Keratinocyte (primary cell): ENCODE measurements at regions not wholly inside any gene's neighbourhood (a gene's known extent, or its start where the extent isn't known, plus 50 kb on each side); places are given as distances from the start of the nearest gene placed in this dataset.

Source experiments
- DNase-seq: peaks from one replicate; pipeline ENCODE4 v3.0.0-alpha.2; 2011; ENCODE audit warnings: low read depth, missing footprints, low spot score
- FAIRE-seq: peaks from 2 replicates; lab custom pipeline; 2011; peaks lifted over from hg19 to GRCh38; lab: Jason Lieb, UNC
- H2AFZ ChIP-seq: 2 replicates; pipeline ENCODE4 v1.6.0; 2012; ENCODE audit warnings: low read length, control low read depth, inconsistent platforms; ENCODE audit not compliant: control insufficient read depth
- H3K27ac ChIP-seq: 2 replicates; pipeline ENCODE4 v1.5.1; 2011; ENCODE audit warnings: low read length; ENCODE audit not compliant: control insufficient read depth, insufficient read depth
- H3K27me3 ChIP-seq: 3 replicates; pipeline ENCODE4 v1.6.0; 2011; ENCODE audit warnings: low read length; ENCODE audit not compliant: control insufficient read depth, insufficient read depth; ENCODE audit errors: extremely low read depth
- H3K36me3 ChIP-seq, 2 experiments: 2 replicates in 1 of 2; 3 replicates in 1 of 2; pipeline ENCODE4 v1.5.1; 2011; ENCODE audit warnings: low read length in 2 of 2, mild to moderate bottlenecking in 1 of 2; ENCODE audit not compliant: control insufficient read depth in 2 of 2, insufficient read depth in 2 of 2; ENCODE audit errors: extremely low read depth in 1 of 2
- H3K4me1 ChIP-seq: 3 replicates; pipeline ENCODE4 v1.5.1; 2011; ENCODE audit warnings: low read length; ENCODE audit not compliant: control insufficient read depth, insufficient read depth; ENCODE audit errors: extremely low read depth
- H3K4me2 ChIP-seq: 3 replicates; pipeline ENCODE4 v1.6.0; 2011; ENCODE audit warnings: low read depth, low read length; ENCODE audit not compliant: control insufficient read depth, insufficient read depth; ENCODE audit errors: extremely low read depth
- H3K4me3 ChIP-seq, 3 experiments: fragments of 200-600 bp in 1 of 3; sonication (generic) in 1 of 3; 2 replicates in 2 of 3; 3 replicates in 1 of 3; pipeline ENCODE4 v1.5.1; 2011 to 2016; ENCODE audit warnings: low read length in 3 of 3, mild to moderate bottlenecking in 3 of 3, control low read depth in 2 of 3, inconsistent platforms in 1 of 3, low read depth in 1 of 3, mixed read lengths in 1 of 3, mixed run types in 1 of 3, moderate library complexity in 1 of 3; ENCODE audit not compliant: control insufficient read depth in 2 of 3, insufficient read depth in 2 of 3; ENCODE audit errors: extremely low read depth in 1 of 3
- H3K79me2 ChIP-seq: 2 replicates; pipeline ENCODE4 v1.6.0; 2012; ENCODE audit warnings: low read length; ENCODE audit not compliant: control insufficient read depth, insufficient read depth
- H3K9ac ChIP-seq: 3 replicates; pipeline ENCODE4 v1.6.0; 2011; ENCODE audit warnings: low read length; ENCODE audit not compliant: control insufficient read depth, insufficient read depth; ENCODE audit errors: extremely low read depth
- H3K9me1 ChIP-seq: 3 replicates; pipeline ENCODE4 v1.6.0; 2011; ENCODE audit warnings: low read length; ENCODE audit not compliant: control insufficient read depth, insufficient read depth; ENCODE audit errors: extremely low read depth
- H3K9me3 ChIP-seq: 2 replicates; pipeline ENCODE4 v1.5.1; 2012; ENCODE audit warnings: low read depth, low read length; ENCODE audit not compliant: control insufficient read depth
- H4K20me1 ChIP-seq: 3 replicates; pipeline ENCODE4 v1.6.0; 2011; ENCODE audit warnings: low read length; ENCODE audit not compliant: control insufficient read depth, insufficient read depth; ENCODE audit errors: extremely low read depth
- CTCF ChIP-seq, 3 experiments: IDR thresholded peaks in 1 of 3; conservative IDR thresholded peaks in 1 of 3; optimal IDR thresholded peaks in 1 of 3; 2 replicates in 2 of 3; 3 replicates in 1 of 3; pipeline versions ENCODE3 to v1.5.1; 2011; ENCODE audit warnings: low read length in 3 of 3, mild to moderate bottlenecking in 3 of 3, moderate library complexity in 2 of 3, control low read depth in 1 of 3, inconsistent platforms in 1 of 3; ENCODE audit not compliant: insufficient read depth in 2 of 3; ENCODE audit errors: extremely low read depth in 1 of 3
- EZH2 ChIP-seq: IDR thresholded peaks from one replicate; pipeline ENCODE4 v1.6.1; 2012; ENCODE audit warnings: inconsistent platforms, mild to moderate bottlenecking, low read length, moderate library complexity
- dilution Hi-C: fragments of 300-500 bp; cut with MboI; formaldehyde crosslinking; loops from one replicate; pipeline ENCODE4 v1.7.0; 2020; ENCODE audit warnings: low sequenced_read_pairs; ENCODE audit not compliant: extremely low pct_ligation_motif_present

GRCh38 chr17:36827081-36827480, 110.2 kb upstream of the LHX1 start:
- H2AFZ ChIP-seq = no peak overlapping the region
- no peak for DNase-seq
- H3K4me1 ChIP-seq = peaks cover 4% of the 10 kb centered on the region
- no peak overlapping the region for H3K27ac ChIP-seq
- H3K4me3 ChIP-seq = no peak overlapping the region
- H3K9ac ChIP-seq = no peak overlapping the region
- dilution Hi-C loops = no loop called here
- H3K79me2 ChIP-seq = no peaks in the 10 kb centered on the region
- H3K9me1 ChIP-seq = no peaks in the 10 kb centered on the region
- H3K4me2 ChIP-seq = no peak overlapping the region
- no peaks in the 10 kb centered on the region for H4K20me1 ChIP-seq
- no peaks in the 10 kb centered on the region for H3K36me3 ChIP-seq
- no peaks in the 10 kb centered on the region for H3K9me3 ChIP-seq
- FAIRE-seq = no peak
- peaks cover 12% of the 10 kb centered on the region for H3K27me3 ChIP-seq
- TF ChIP-seq EZH2 = no peak

- H3K4me2 ChIP-seq = no peak overlapping the region
- H2AFZ ChIP-seq = no peak overlapping the region
- no peaks in the 10 kb centered on the region for H4K20me1 ChIP-seq
- H3K27ac ChIP-seq = no peak overlapping the region
- TF ChIP-seq EZH2 = no peak
- TF ChIP-seq CTCF (optimal IDR thresholded peaks at IDR 0.05 in 1 of 3, IDR thresholded peaks at IDR 0.05 in 1 of 3, conservative IDR thresholded peaks at IDR 0.05 in 1 of 3; ENCODE audit: extremely low read depth in 1 of 3, insufficient read depth in 2 of 3, low read length in 3 of 3) = no peak
- H3K79me2 ChIP-seq = no peaks in the 10 kb centered on the region
- H3K9me3 ChIP-seq = no peaks in the 10 kb centered on the region
- H3K4me1 ChIP-seq = peaks cover 4% of the 10 kb centered on the region
- dilution Hi-C loops = no loop called here
- no peak overlapping the region for H3K9ac ChIP-seq
- no peaks in the 10 kb centered on the region for H3K9me1 ChIP-seq
- no peak overlapping the region for H3K4me3 ChIP-seq
- no peak for FAIRE-seq
- no peaks in the 10 kb centered on the region for H3K36me3 ChIP-seq
- H3K27me3 ChIP-seq = peaks cover 12% of the 10 kb centered on the region
- DNase-seq = no peak
Observed at GRCh38 chr17:36829676-36830075, 107.6 kb upstream of the LHX1 start.

DNA sequence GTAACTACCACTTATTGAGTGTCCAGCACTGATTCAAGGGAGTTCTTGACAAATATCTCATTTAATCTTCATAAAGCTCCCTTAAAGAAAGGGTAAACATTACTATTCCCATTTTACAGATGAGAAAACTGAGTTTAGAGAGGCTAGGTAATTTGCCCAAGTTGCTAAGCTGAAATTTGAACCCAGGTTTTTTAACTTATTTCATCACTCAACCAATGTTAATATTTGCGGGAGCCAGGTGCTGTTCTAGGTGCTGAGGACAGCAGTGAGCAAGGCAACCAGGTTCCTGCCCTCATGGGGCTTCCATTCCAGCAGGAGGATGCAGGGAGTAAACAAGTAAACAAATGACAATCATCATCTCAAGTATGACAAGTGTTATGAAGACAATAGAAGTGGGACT, 104.0 kb upstream of the LHX1 start:
- FAIRE-seq = no peak
- TF ChIP-seq CTCF (optimal IDR thresholded peaks at IDR 0.05 in 1 of 3, IDR thresholded peaks at IDR 0.05 in 1 of 3, conservative IDR thresholded peaks at IDR 0.05 in 1 of 3; ENCODE audit: extremely low read depth in 1 of 3, insufficient read depth in 2 of 3, low read length in 3 of 3) = no peak
- no peak for TF ChIP-seq EZH2
- peaks cover 2% of the 10 kb centered on the region for H3K27me3 ChIP-seq
- H3K9ac ChIP-seq = no peak overlapping the region
- no peak for DNase-seq
- H3K9me3 ChIP-seq = no peaks in the 10 kb centered on the region
- no peaks in the 10 kb centered on the region for H3K36me3 ChIP-seq
- no peak overlapping the region for H2AFZ ChIP-seq
- no peaks in the 10 kb centered on the region for H4K20me1 ChIP-seq
- H3K79me2 ChIP-seq = no peaks in the 10 kb centered on the region
- dilution Hi-C loops = no loop called here
- no peak overlapping the region for H3K4me2 ChIP-seq
- no peaks in the 10 kb centered on the region for H3K9me1 ChIP-seq
- H3K27ac ChIP-seq = no peak overlapping the region
- no peaks in the 10 kb centered on the region for H3K4me1 ChIP-seq
- H3K4me3 ChIP-seq = no peak overlapping the region
